ENCODE measurements at regions not wholly inside any gene's neighbourhood (a gene's known extent, or its start where the extent isn't known, plus 50 kb on each side); places are given as distances from the start of the nearest gene placed in this dataset.

- TF ChIP-seq CTCF (conservative IDR thresholded peaks at IDR 0.05; ENCODE audit: low read depth, low read length) (peak; percentile 51), EZH2 (IDR thresholded peaks at IDR 0.05; ENCODE audit: low read length, unreplicated experiment) (no peak), EZH2phosphoT487 (IDR thresholded peaks at IDR 0.05; ENCODE audit: borderline replicate concordance, low read length) (no peak)
These were observed 843.8 kb downstream of the VGLL3 start for GRCh38 chr3:86147119-86147518.
